ENCODE measurements at regions not wholly inside any gene's neighbourhood (a gene's known extent, or its start where the extent isn't known, plus 50 kb on each side); places are given as distances from the start of the nearest gene placed in this dataset.

GRCh38 chr6:156448579-156448978, 328.6 kb upstream of the ARID1B start:
- WGBS, 2 donors: 86 to 91% methylated on average over 1 of the region's 1 CpG
- no peak overlapping the region for H3K4me3 ChIP-seq
- TF ChIP-seq CTCF (IDR thresholded peaks at IDR 0.05; ENCODE audit: control extremely low read depth, extremely low read depth): no peak
- no peak overlapping the region for H3K9ac ChIP-seq (ENCODE audit: insufficient read depth in 1 of 2, low read length in 2 of 2)
- H3K27ac ChIP-seq (ENCODE audit: low read depth in 1 of 2, low read length in 1 of 2): no peak overlapping the region
- DNase-seq (no peak), ATAC-seq (ENCODE audit: insufficient read depth, low FRiP score) (no peak)
- peaks cover 0 to 4% (median 0%) of the 10 kb centered on the region in 4 donors for H3K9me3 ChIP-seq (ENCODE audit: control insufficient read depth in 4 of 4, insufficient read depth in 3 of 4, low read length in 3 of 4)
- H3K4me1 ChIP-seq (ENCODE audit: control insufficient read depth in 5 of 5, insufficient read depth in 5 of 5, low read length in 5 of 5): peaks cover 0 to 2% (median 0%) of the 10 kb centered on the region in 5 donors
- no peaks in the 10 kb centered on the region for H3K27me3 ChIP-seq (ENCODE audit: control insufficient read depth in 3 of 3, insufficient read depth in 3 of 3, low read length in 2 of 3)
- no peaks in the 10 kb centered on the region for H3K36me3 ChIP-seq (ENCODE audit: control insufficient read depth in 4 of 4, insufficient read depth in 4 of 4, low read length in 4 of 4)

- Histone ChIP-seq H3K27me3 (ENCODE audit: control insufficient read depth in 3 of 3, insufficient read depth in 3 of 3, low read length in 2 of 3) (no peaks in the 10 kb centered on the region), H3K4me3 (no peak overlapping the region), H3K4me1 (ENCODE audit: control insufficient read depth in 5 of 5, insufficient read depth in 5 of 5, low read length in 5 of 5) (peaks cover 0 to 20% (median 2%) of the 10 kb centered on the region in 5 donors), H3K27ac (ENCODE audit: low read depth in 1 of 2, low read length in 1 of 2) (no peak overlapping the region), H3K36me3 (ENCODE audit: control insufficient read depth in 4 of 4, insufficient read depth in 4 of 4, low read length in 4 of 4) (no peaks in the 10 kb centered on the region), H3K9me3 (ENCODE audit: control insufficient read depth in 4 of 4, insufficient read depth in 3 of 4, low read length in 3 of 4) (peaks cover 0 to 4% (median 0%) of the 10 kb centered on the region in 4 donors), H3K9ac (ENCODE audit: insufficient read depth in 1 of 2, low read length in 2 of 2) (no peak overlapping the region)
- WGBS, 2 donors: 85 to 87% methylated on average over 2 of the region's 2 CpGs
- no peak for ATAC-seq (ENCODE audit: insufficient read depth, low FRiP score)
- no peak for TF ChIP-seq CTCF (IDR thresholded peaks at IDR 0.05; ENCODE audit: control extremely low read depth, extremely low read depth)
- DNase-seq: no peak
These were observed 336.5 kb upstream of the ARID1B start for GRCh38 chr6:156440688-156441087.

GRCh38 chr6:156438350-156438923, 338.7 kb upstream of the ARID1B start:
- Histone ChIP-seq H3K9ac (ENCODE audit: insufficient read depth in 1 of 2, low read length in 2 of 2) (no peak overlapping the region), H3K27me3 (ENCODE audit: control insufficient read depth in 3 of 3, insufficient read depth in 3 of 3, low read length in 2 of 3) (no peaks in the 10 kb centered on the region), H3K27ac (ENCODE audit: low read depth in 1 of 2, low read length in 1 of 2) (no peak overlapping the region), H3K36me3 (ENCODE audit: control insufficient read depth in 4 of 4, insufficient read depth in 4 of 4, low read length in 4 of 4) (no peaks in the 10 kb centered on the region), H3K4me1 (ENCODE audit: control insufficient read depth in 5 of 5, insufficient read depth in 5 of 5, low read length in 5 of 5) (peaks cover 0 to 20% (median 2%) of the 10 kb centered on the region in 5 donors), H3K4me3 (no peak overlapping the region), H3K9me3 (ENCODE audit: control insufficient read depth in 4 of 4, insufficient read depth in 3 of 4, low read length in 3 of 4) (peaks cover 0 to 4% (median 0%) of the 10 kb centered on the region in 4 donors)
- no peak for ATAC-seq (ENCODE audit: insufficient read depth, low FRiP score)
- peak in 2 of 3 donors; percentile 29 to 32 for DNase-seq
- WGBS, 2 donors: 66 to 80% methylated on average over 10 of the region's 10 CpGs
- no peak for TF ChIP-seq CTCF (IDR thresholded peaks at IDR 0.05; ENCODE audit: control extremely low read depth, extremely low read depth)
